ENCODE measurements at regions not wholly inside any gene's neighbourhood (a gene's known extent, or its start where the extent isn't known, plus 50 kb on each side); places are given as distances from the start of the nearest gene placed in this dataset.

GRCh38 chr5:42284584-42284983 is 138.7 kb upstream of the GHR start:
- no peak for DNase-seq (ENCODE audit: low spot score)
- H3K36me3 ChIP-seq (ENCODE audit: control insufficient read depth in 4 of 4, insufficient read depth in 3 of 4, low read depth in 1 of 4, low read length in 3 of 4): no peaks in the 10 kb centered on the region
- H3K27me3 ChIP-seq (ENCODE audit: control insufficient read depth in 4 of 4, insufficient read depth in 4 of 4, low read length in 3 of 4): peaks cover 0 to 3% (median 0%) of the 10 kb centered on the region in 4 donors
- H3K4me3 ChIP-seq (ENCODE audit: low read depth in 1 of 3, low read length in 3 of 3): no peak overlapping the region
- H3K9me3 ChIP-seq (ENCODE audit: control insufficient read depth in 4 of 4, low read length in 3 of 4): no peaks in the 10 kb centered on the region
- TF ChIP-seq ZBTB33 (IDR thresholded peaks at IDR 0.05) (no peak), JUND (IDR thresholded peaks at IDR 0.05) (no peak), RAD21 (IDR thresholded peaks at IDR 0.05) (no peak), SP1 (IDR thresholded peaks at IDR 0.05) (no peak)
- no peak overlapping the region for H3K9ac ChIP-seq (ENCODE audit: low read depth in 1 of 2, low read length in 2 of 2)
- H3K4me1 ChIP-seq (ENCODE audit: control insufficient read depth in 4 of 4, insufficient read depth in 4 of 4, low read length in 3 of 4): no peaks in the 10 kb centered on the region
- H3K27ac ChIP-seq (ENCODE audit: low read depth in 1 of 2, low read length in 2 of 2): no peak overlapping the region

- Histone ChIP-seq H3K27ac (ENCODE audit: low read depth in 1 of 2, low read length in 2 of 2) (no peak overlapping the region), H3K27me3 (ENCODE audit: control insufficient read depth in 4 of 4, insufficient read depth in 4 of 4, low read length in 3 of 4) (peaks cover 0 to 3% (median 0%) of the 10 kb centered on the region in 4 donors)
- 69% methylated on average over 2 of the region's 2 CpGs for WGBS
These were observed 138.0 kb upstream of the GHR start for GRCh38 chr5:42285230-42285629.

GRCh38 chr5:42300496-42300895 is 122.7 kb upstream of the GHR start:
- 90% methylated on average over 2 of the region's 2 CpGs for WGBS
- TF ChIP-seq HNF4G (IDR thresholded peaks at IDR 0.05) (no peak), ATF3 (IDR thresholded peaks at IDR 0.05) (no peak), YY1 (IDR thresholded peaks at IDR 0.05) (no peak), JUND (IDR thresholded peaks at IDR 0.05) (no peak), HNF4A (conservative IDR thresholded peaks at IDR 0.05) (no peak), GABPA (IDR thresholded peaks at IDR 0.05 in 1 of 2, conservative IDR thresholded peaks at IDR 0.05 in 1 of 2) (no peak)
- no peak overlapping the region for H3K9ac ChIP-seq (ENCODE audit: low read depth in 1 of 2, low read length in 2 of 2)
- H3K4me3 ChIP-seq (ENCODE audit: low read depth in 1 of 3, low read length in 3 of 3): no peak overlapping the region
- peaks cover 0 to 4% (median 0%) of the 10 kb centered on the region in 4 donors for H3K9me3 ChIP-seq (ENCODE audit: control insufficient read depth in 4 of 4, low read length in 3 of 4)
- H3K27me3 ChIP-seq (ENCODE audit: control insufficient read depth in 4 of 4, insufficient read depth in 4 of 4, low read length in 3 of 4): no peaks in the 10 kb centered on the region
- no peaks in the 10 kb centered on the region for H3K36me3 ChIP-seq (ENCODE audit: control insufficient read depth in 4 of 4, insufficient read depth in 3 of 4, low read depth in 1 of 4, low read length in 3 of 4)
- H3K4me1 ChIP-seq (ENCODE audit: control insufficient read depth in 4 of 4, insufficient read depth in 4 of 4, low read length in 3 of 4): no peaks in the 10 kb centered on the region
- no peak overlapping the region for H3K27ac ChIP-seq (ENCODE audit: low read depth in 1 of 2, low read length in 2 of 2)
- no peak for DNase-seq (ENCODE audit: low spot score)

More at GRCh38 chr5:42285230-42285629, 138.0 kb upstream of the GHR start:
- Histone ChIP-seq H3K9me3 (ENCODE audit: control insufficient read depth in 4 of 4, low read length in 3 of 4) (peaks cover 0 to 4% (median 0%) of the 10 kb centered on the region in 4 donors), H3K9ac (ENCODE audit: low read depth in 1 of 2, low read length in 2 of 2) (no peak overlapping the region), H3K36me3 (ENCODE audit: control insufficient read depth in 4 of 4, insufficient read depth in 3 of 4, low read depth in 1 of 4, low read length in 3 of 4) (no peaks in the 10 kb centered on the region), H3K4me1 (ENCODE audit: control insufficient read depth in 4 of 4, insufficient read depth in 4 of 4, low read length in 3 of 4) (no peaks in the 10 kb centered on the region), H3K4me3 (ENCODE audit: low read depth in 1 of 3, low read length in 3 of 3) (no peak overlapping the region)
- TF ChIP-seq ZBTB33 (IDR thresholded peaks at IDR 0.05) (no peak), NR2F2 (IDR thresholded peaks at IDR 0.05) (no peak)
- DNase-seq (ENCODE audit: low spot score): no peak

Data from liver (tissue), 7 donors.